Hepatocyte (in vitro differentiated cells): ENCODE measurements at regions not wholly inside any gene's neighbourhood (a gene's known extent, or its start where the extent isn't known, plus 50 kb on each side); places are given as distances from the start of the nearest gene placed in this dataset. TPM values are rescaled to one million over a fixed set of nuclear protein-coding genes. Genes with fewer than 3 reads are reported as not detected.

Source experiments
- DNase-seq: peaks from one replicate; pipeline ENCODE4 v3.0.0-alpha.2; 2016; ENCODE audit warnings: low spot score
- H2AFZ ChIP-seq: fragments of 200-600 bp; sonication (generic); 2 replicates; pipeline ENCODE4 v1.6.0; 2016; ENCODE audit warnings: antibody characterized with exemption, mild to moderate bottlenecking
- H3K27ac ChIP-seq: fragments of 200-600 bp; sonication (generic); 2 replicates; pipeline ENCODE4 v1.5.1; 2016; ENCODE audit warnings: mild to moderate bottlenecking
- H3K27me3 ChIP-seq: fragments of 200-600 bp; sonication (generic); 2 replicates; pipeline ENCODE4 v1.6.1; 2016
- H3K36me3 ChIP-seq: fragments of 200-600 bp; sonication (generic); replicated peaks from 2 replicates; pipeline ENCODE4 v1.5.1; 2016; ENCODE audit warnings: low read depth; ENCODE audit not compliant: insufficient read depth
- H3K4me1 ChIP-seq: fragments of 200-600 bp; sonication (generic); 2 replicates; pipeline ENCODE4 v1.5.1; 2016; ENCODE audit warnings: mild to moderate bottlenecking, moderate library complexity; ENCODE audit not compliant: insufficient read depth
- H3K4me2 ChIP-seq: fragments of 200-600 bp; sonication (generic); 2 replicates; pipeline ENCODE4 v1.6.0; 2016
- H3K4me3 ChIP-seq: fragments of 200-600 bp; sonication (generic); 2 replicates; pipeline ENCODE4 v1.5.1; 2016; ENCODE audit warnings: mild to moderate bottlenecking
- H3K79me2 ChIP-seq: fragments of 200-600 bp; sonication (generic); 2 replicates; pipeline ENCODE4 v1.6.0; 2017; ENCODE audit warnings: mild to moderate bottlenecking
- H3K9me2 ChIP-seq: fragments of 200-600 bp; sonication (generic); replicated peaks from 2 replicates; pipeline ENCODE4 v1.6.0; 2017; ENCODE audit warnings: mild to moderate bottlenecking; ENCODE audit not compliant: insufficient read depth
- H3K9me3 ChIP-seq: fragments of 200-600 bp; sonication (generic); 2 replicates; pipeline ENCODE4 v1.5.1; 2016; ENCODE audit warnings: low read depth, mild to moderate bottlenecking
- H4K20me1 ChIP-seq: fragments of 200-600 bp; sonication (generic); 2 replicates; pipeline ENCODE4 v1.6.0; 2016; ENCODE audit warnings: mild to moderate bottlenecking; ENCODE audit not compliant: insufficient read depth, poor library complexity, severe bottlenecking
- EZH2 ChIP-seq: fragments of 200-600 bp; sonication (generic); IDR thresholded peaks from 2 replicates; pipeline ENCODE4 v1.6.1; 2016; ENCODE audit warnings: antibody characterized with exemption, mild to moderate bottlenecking, borderline replicate concordance
- WGBS: methylation state at CpG from one replicate; pipeline ENCODE4 v1.1.6; 2016; ENCODE audit warnings: low lambda C conversion rate; ENCODE audit errors: missing lambda C conversion rate; 5-methylcytosine and 5-hydroxymethylcytosine counted together
- small RNA-seq: library from RNA; depleted of rRNA; stranded (forward); fragments of <200 nt; gene quantifications from one replicate; pipeline ENCODE3, GENCODE V24; 2014

GRCh38 chr12:68560851-68561422 lies 49.8 kb upstream of the RAP1B start:
- no peaks in the 10 kb centered on the region for H3K9me2 ChIP-seq
- no peak overlapping the region for H2AFZ ChIP-seq
- no peak overlapping the region for H3K4me3 ChIP-seq
- H3K9me3 ChIP-seq = no peaks in the 10 kb centered on the region
- H3K79me2 ChIP-seq = no peaks in the 10 kb centered on the region
- no peaks in the 10 kb centered on the region for H3K4me1 ChIP-seq
- TF ChIP-seq EZH2 = no peak
- no peaks in the 10 kb centered on the region for H3K36me3 ChIP-seq
- WGBS = 75% methylated on average over 5 of the region's 5 CpGs
- no peaks in the 10 kb centered on the region for H4K20me1 ChIP-seq
- DNase-seq = no peak
- H3K27me3 ChIP-seq = no peaks in the 10 kb centered on the region
- no peak overlapping the region for H3K4me2 ChIP-seq
- no peak overlapping the region for H3K27ac ChIP-seq

Small RNA genes in the stretch of these regions (small RNA-seq; reads per million reads assigned to genes)
- not detected for gene AC008033.2
